K562 (cell line): ENCODE measurements at regions not wholly inside any gene's neighbourhood (a gene's known extent, or its start where the extent isn't known, plus 50 kb on each side); places are given as distances from the start of the nearest gene placed in this dataset.

Experiments used
- ATAC-seq: fragments of 200-7000 bp; cut with Tn5 transposase; 3 replicates; pipeline ENCODE4 v1.9.1; 2020; ENCODE audit warnings: moderate library complexity
- BruUV-seq: library from RNA; stranded (reverse); fragments of 400-500 nt; replicated peaks from 2 replicates; lab custom pipeline; 2021; lab: Mats Ljungman, UMichigan
- CTCF ChIA-PET: fragments of 300-600 bp; formaldehyde crosslinking; extraction: SDS; loops from one replicate; lab custom pipeline; 2021; ENCODE audit warnings: low intra/inter-chr PET ratio; lab: Yijun Ruan, JAX
- POLR2A ChIA-PET: fragments of 300-600, 350-650 bp; sonication (Branson Sonifier 250); formaldehyde crosslinking; extraction: SDS; loops from one replicate; lab custom pipeline; 2021; ENCODE audit warnings: antibody characterized with exemption, inconsistent platforms; lab: Yijun Ruan, JAX
- DNase-seq, 4 experiments: peaks; one replicate each; pipeline versions ENCODE4 v3.0.0 to v3.0.0-alpha.2; 2011 to 2018; ENCODE audit warnings: low spot score in 3 of 4, mixed read lengths in 3 of 4; ENCODE audit errors: extremely low read depth in 1 of 4
- FAIRE-seq: peaks from 2 replicates; lab custom pipeline; 2011; peaks lifted over from hg19 to GRCh38; lab: Jason Lieb, UNC
- H2AFZ ChIP-seq: 2 replicates; pipeline ENCODE4 v1.6.0; 2011; ENCODE audit warnings: low read depth, low read length, control low read depth, inconsistent platforms
- H3K27ac ChIP-seq: fragments of 200-600 bp; 3 replicates; pipeline ENCODE4 v1.8.0; 2011; ENCODE audit warnings: low read depth, mild to moderate bottlenecking, control low read depth, inconsistent platforms, low read length, moderate library complexity, mixed read lengths; ENCODE audit errors: extremely low read depth
- H3K27me3 ChIP-seq, 2 experiments: fragments of 300-600 bp in 1 of 2; 2 replicates in 1 of 2; 3 replicates in 1 of 2; pipeline versions ENCODE4 v1.6.0 to v1.8.0; 2011; ENCODE audit warnings: inconsistent platforms in 2 of 2, low read length in 2 of 2, mild to moderate bottlenecking in 1 of 2, mixed read lengths in 1 of 2, moderate library complexity in 1 of 2; ENCODE audit not compliant: control insufficient read depth in 2 of 2, insufficient read depth in 2 of 2
- H3K36me3 ChIP-seq: fragments of 300-600 bp; 3 replicates; pipeline ENCODE4 v1.8.0; 2011; ENCODE audit warnings: mild to moderate bottlenecking, low read length, inconsistent platforms; ENCODE audit not compliant: control insufficient read depth, insufficient read depth
- H3K4me1 ChIP-seq, 2 experiments: fragments of 200-600 bp in 1 of 2; replicated peaks in 1 of 2; 2 replicates in 1 of 2; 3 replicates in 1 of 2; pipeline versions ENCODE4 v1.5.1 to v1.8.0; 2011; ENCODE audit warnings: inconsistent platforms in 2 of 2, low read length in 2 of 2, mild to moderate bottlenecking in 1 of 2, mixed read lengths in 1 of 2, moderate library complexity in 1 of 2; ENCODE audit not compliant: control insufficient read depth in 2 of 2, insufficient read depth in 2 of 2
- H3K4me2 ChIP-seq: 2 replicates; pipeline ENCODE4 v1.6.1; 2011; ENCODE audit warnings: low read length, control low read depth, inconsistent platforms, mixed read lengths; ENCODE audit not compliant: insufficient read depth
- H3K4me3 ChIP-seq: fragments of 200-600 bp; sonication (generic), shearing (Covaris generic); 2 replicates; pipeline ENCODE4 v1.5.1; 2016; ENCODE audit warnings: control low read depth, inconsistent platforms
- H3K79me2 ChIP-seq: fragments of 200-600 bp; 3 replicates; pipeline ENCODE4 v1.8.0; 2011; ENCODE audit warnings: low read length, inconsistent platforms; ENCODE audit not compliant: control insufficient read depth, insufficient read depth
- H3K9ac ChIP-seq, 2 experiments: 2 replicates each; pipeline versions ENCODE4 v1.6.0 to v1.6.1; 2011; ENCODE audit warnings: low read depth in 2 of 2, low read length in 2 of 2, control low read depth in 1 of 2, inconsistent platforms in 1 of 2, mild to moderate bottlenecking in 1 of 2, mixed read lengths in 1 of 2; ENCODE audit not compliant: insufficient read depth in 1 of 2
- H3K9me1 ChIP-seq: one replicate; pipeline ENCODE4 v1.6.0; 2011; ENCODE audit warnings: inconsistent platforms, mild to moderate bottlenecking, low read length, moderate library complexity; ENCODE audit not compliant: control insufficient read depth, insufficient read depth
- H3K9me3 ChIP-seq: replicated peaks from 2 replicates; pipeline ENCODE4 v1.5.1; 2011; ENCODE audit warnings: low read depth, low read length, inconsistent platforms; ENCODE audit not compliant: control insufficient read depth, insufficient read depth
- H4K20me1 ChIP-seq: replicated peaks from 2 replicates; pipeline ENCODE4 v1.6.1; 2011; ENCODE audit warnings: low read length, inconsistent platforms, mixed read lengths; ENCODE audit not compliant: control insufficient read depth, insufficient read depth
- CAMTA2 ChIP-seq: fragments of 250-450 bp; sonication (Bioruptor Pico); conservative IDR thresholded peaks from 2 replicates; pipeline ENCODE4 v1.5.1; 2022
- CREBBP ChIP-seq: IDR thresholded peaks from one replicate; pipeline ENCODE4 v1.6.1; 2012; ENCODE audit warnings: low read depth, mild to moderate bottlenecking, control low read depth, inconsistent platforms, low read length
- EP300 ChIP-seq: IDR thresholded peaks from 2 replicates; pipeline ENCODE4 v1.6.1; 2012; ENCODE audit warnings: low read length, improper control_type of control experiment
- ETV5 ChIP-seq: sonication (generic); formaldehyde crosslinking; IDR thresholded peaks from 2 replicates; pipeline ENCODE4 v1.4.0; 2020; ENCODE audit warnings: low read depth, mild to moderate bottlenecking, missing genetic modification reagents
- KLF16 ChIP-seq: IDR thresholded peaks from 2 replicates; pipeline ENCODE4 v1.6.1; 2016; ENCODE audit warnings: antibody characterized with exemption
- MCM3 ChIP-seq: fragments of 450-650 bp; IDR thresholded peaks from 2 replicates; pipeline ENCODE4 v1.6.1; 2016
- RCOR1 ChIP-seq, 2 experiments: IDR thresholded peaks; 2 replicates each; pipeline ENCODE4 v1.6.1; 2012; ENCODE audit warnings: low read depth in 2 of 2, low read length in 2 of 2, borderline replicate concordance in 1 of 2, improper control_type of control experiment in 1 of 2
- SIN3A ChIP-seq, 2 experiments: fragments of 150-350 bp in 1 of 2; IDR thresholded peaks; 2 replicates each; pipeline ENCODE4 v1.6.1; 2011 to 2016; ENCODE audit warnings: borderline replicate concordance in 2 of 2, low read depth in 2 of 2, low read length in 2 of 2, mild to moderate bottlenecking in 2 of 2, moderate library complexity in 2 of 2; ENCODE audit not compliant: control insufficient read depth in 1 of 2
- TAF1 ChIP-seq: IDR thresholded peaks from 2 replicates; pipeline ENCODE4 v1.6.1; 2011; ENCODE audit warnings: mild to moderate bottlenecking, low read length, moderate library complexity; ENCODE audit not compliant: insufficient read depth, control insufficient read depth, severe bottlenecking; ENCODE audit errors: extremely low read depth
- TSC22D4 ChIP-seq: fragments of 450-650 bp; IDR thresholded peaks from 2 replicates; pipeline ENCODE4 v1.6.1; 2016; ENCODE audit warnings: missing genetic modification characterization, missing biosample characterization, control low read depth
- ZNF766 ChIP-seq: fragments of 200-800 bp; sonication (Bioruptor generic); conservative IDR thresholded peaks from 2 replicates; pipeline ENCODE4 v1.6.1; 2016; ENCODE audit warnings: missing genetic modification characterization, missing compliant biosample characterization
- WGBS: fragments of 100-300 bp; shearing (Covaris generic); methylation state at CpG from one replicate; pipeline ENCODE4 v1.1.6; 2016; ENCODE audit warnings: low coverage, mixed read lengths; ENCODE audit not compliant: insufficient coverage; ENCODE audit errors: missing lambda C conversion rate; 5-methylcytosine and 5-hydroxymethylcytosine counted together
- in situ Hi-C: fragments of 300-500 bp; cut with MboI; formaldehyde crosslinking; loops from 4 replicates; pipeline ENCODE4 v1.15.0; 2018; ENCODE audit warnings: inconsistent platforms, mixed read lengths
- intact Hi-C: fragments of 100-400 bp; cut with micrococcal nuclease; formaldehyde crosslinking; loops from 2 replicates; pipeline ENCODE4 v1.14.2; 2022
- TF ChIP-seq, protein P1 (sequence below): sonication (generic); formaldehyde crosslinking; IDR thresholded peaks from 2 replicates; pipeline ENCODE4 v1.8.0; 2022; ENCODE audit warnings: mild to moderate bottlenecking, low read depth, missing genetic modification reagents
- TF ChIP-seq, protein P2 (sequence below): IDR thresholded peaks from 2 replicates; pipeline ENCODE4 v1.6.1; 2011; ENCODE audit not compliant: insufficient read length; ENCODE audit errors: extremely low read depth
- TF ChIP-seq, protein P3 (sequence below): sonication (generic); formaldehyde crosslinking; IDR thresholded peaks from 2 replicates; pipeline ENCODE4 v1.9.0; 2022; ENCODE audit warnings: mild to moderate bottlenecking, missing genetic modification reagents

DNA sequence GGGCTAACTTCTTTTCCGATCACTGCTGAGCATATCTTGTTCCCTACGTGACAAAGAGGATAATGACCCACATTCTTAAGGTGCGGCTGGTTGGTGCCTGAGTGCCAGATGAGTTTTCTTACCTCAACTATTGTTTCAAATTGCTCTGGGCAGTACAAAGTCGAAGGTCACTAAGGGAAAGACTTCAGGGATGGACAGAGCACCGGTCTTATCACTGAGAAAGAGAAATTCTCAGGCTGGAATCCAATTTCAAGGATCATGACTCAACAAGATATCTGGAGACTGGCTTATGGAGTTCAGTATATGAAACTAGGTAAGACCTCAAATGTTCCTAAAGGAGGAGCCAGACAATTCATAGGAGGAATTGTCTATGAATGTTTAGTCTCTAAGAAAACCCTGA is 780.3 kb downstream of the SUGCT start:
- Histone ChIP-seq H2AFZ (no peak overlapping the region), H3K79me2 (no peaks in the 10 kb centered on the region), H3K4me2 (no peak overlapping the region), H3K4me1 (no peaks in the 10 kb centered on the region), H3K4me3 (no peak overlapping the region), H3K27me3 (no peaks in the 10 kb centered on the region), H3K27ac (no peak overlapping the region), H3K9me1 (no peaks in the 10 kb centered on the region), H3K9ac (no peak overlapping the region), H3K9me3 (no peaks in the 10 kb centered on the region), H4K20me1 (no peaks in the 10 kb centered on the region), H3K36me3 (no peaks in the 10 kb centered on the region)
- DNase-seq (no peak), FAIRE-seq (no peak), ATAC-seq (no peak)
- CTCF ChIA-PET, result no interaction called here
- in situ Hi-C loops (no loop called here), intact Hi-C loops (no loop called here)
- BruUV-seq, result no TSS peak
- TF ChIP-seq, protein P1, sequence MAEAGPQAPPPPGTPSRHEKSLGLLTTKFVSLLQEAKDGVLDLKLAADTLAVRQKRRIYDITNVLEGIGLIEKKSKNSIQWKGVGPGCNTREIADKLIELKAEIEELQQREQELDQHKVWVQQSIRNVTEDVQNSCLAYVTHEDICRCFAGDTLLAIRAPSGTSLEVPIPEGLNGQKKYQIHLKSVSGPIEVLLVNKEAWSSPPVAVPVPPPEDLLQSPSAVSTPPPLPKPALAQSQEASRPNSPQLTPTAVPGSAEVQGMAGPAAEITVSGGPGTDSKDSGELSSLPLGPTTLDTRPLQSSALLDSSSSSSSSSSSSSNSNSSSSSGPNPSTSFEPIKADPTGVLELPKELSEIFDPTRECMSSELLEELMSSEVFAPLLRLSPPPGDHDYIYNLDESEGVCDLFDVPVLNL, result no peak
- TF ChIP-seq CAMTA2 (CRISPR knock-in tag) (no peak), SIN3A (IDR thresholded peaks at IDR 0.05; ENCODE audit: borderline replicate concordance in 2 of 2, control insufficient read depth in 1 of 2, low read depth in 2 of 2, low read length in 2 of 2) (no peak), TSC22D4 (tag) (no peak), MCM3 (no peak), EP300 (no peak), TAF1 (no peak), KLF16 (no peak), ETV5 (CRISPR knock-in tag) (no peak), ZNF766 (CRISPR knock-in tag) (no peak), RCOR1 (IDR thresholded peaks at IDR 0.05; ENCODE audit: borderline replicate concordance in 1 of 2, low read depth in 2 of 2, low read length in 2 of 2) (no peak), CREBBP (no peak)
- TF ChIP-seq, protein P2, sequence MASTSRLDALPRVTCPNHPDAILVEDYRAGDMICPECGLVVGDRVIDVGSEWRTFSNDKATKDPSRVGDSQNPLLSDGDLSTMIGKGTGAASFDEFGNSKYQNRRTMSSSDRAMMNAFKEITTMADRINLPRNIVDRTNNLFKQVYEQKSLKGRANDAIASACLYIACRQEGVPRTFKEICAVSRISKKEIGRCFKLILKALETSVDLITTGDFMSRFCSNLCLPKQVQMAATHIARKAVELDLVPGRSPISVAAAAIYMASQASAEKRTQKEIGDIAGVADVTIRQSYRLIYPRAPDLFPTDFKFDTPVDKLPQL, result no peak
- TF ChIP-seq, protein P3, sequence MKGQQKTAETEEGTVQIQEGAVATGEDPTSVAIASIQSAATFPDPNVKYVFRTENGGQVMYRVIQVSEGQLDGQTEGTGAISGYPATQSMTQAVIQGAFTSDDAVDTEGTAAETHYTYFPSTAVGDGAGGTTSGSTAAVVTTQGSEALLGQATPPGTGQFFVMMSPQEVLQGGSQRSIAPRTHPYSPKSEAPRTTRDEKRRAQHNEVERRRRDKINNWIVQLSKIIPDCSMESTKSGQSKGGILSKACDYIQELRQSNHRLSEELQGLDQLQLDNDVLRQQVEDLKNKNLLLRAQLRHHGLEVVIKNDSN (CRISPR knock-in tag), result no peak
- 0% methylated on average over 5 of the region's 5 CpGs for WGBS
- POLR2A ChIA-PET, result no interaction called here
